ENCODE measurements at regions not wholly inside any gene's neighbourhood (a gene's known extent, or its start where the extent isn't known, plus 50 kb on each side); places are given as distances from the start of the nearest gene placed in this dataset.

DNA sequence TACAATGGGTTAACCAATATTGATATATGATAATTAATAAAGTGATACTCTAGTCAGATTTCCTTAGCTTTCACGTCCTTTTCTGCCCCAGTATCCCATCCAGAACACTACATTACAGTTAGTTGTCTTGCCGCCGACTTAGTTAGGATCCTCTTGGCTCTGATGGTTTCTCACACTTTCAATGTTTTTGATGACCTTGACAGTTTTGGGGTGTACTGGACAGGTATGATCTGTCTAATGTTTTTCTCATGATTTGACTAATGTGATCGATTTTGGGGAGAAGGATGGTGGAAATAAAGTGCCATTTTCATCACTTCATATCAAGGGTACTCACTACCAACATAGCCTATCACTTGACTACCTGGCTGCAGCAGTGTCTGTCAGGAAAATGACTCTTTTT, 245.0 kb upstream of the TMC3 start:
- 70 to 72% methylated on average over 4 of the region's 4 CpGs for WGBS, 2 donors
- TF ChIP-seq POLR2A (IDR thresholded peaks at IDR 0.05) = no peak
- TF ChIP-seq, protein P1, sequence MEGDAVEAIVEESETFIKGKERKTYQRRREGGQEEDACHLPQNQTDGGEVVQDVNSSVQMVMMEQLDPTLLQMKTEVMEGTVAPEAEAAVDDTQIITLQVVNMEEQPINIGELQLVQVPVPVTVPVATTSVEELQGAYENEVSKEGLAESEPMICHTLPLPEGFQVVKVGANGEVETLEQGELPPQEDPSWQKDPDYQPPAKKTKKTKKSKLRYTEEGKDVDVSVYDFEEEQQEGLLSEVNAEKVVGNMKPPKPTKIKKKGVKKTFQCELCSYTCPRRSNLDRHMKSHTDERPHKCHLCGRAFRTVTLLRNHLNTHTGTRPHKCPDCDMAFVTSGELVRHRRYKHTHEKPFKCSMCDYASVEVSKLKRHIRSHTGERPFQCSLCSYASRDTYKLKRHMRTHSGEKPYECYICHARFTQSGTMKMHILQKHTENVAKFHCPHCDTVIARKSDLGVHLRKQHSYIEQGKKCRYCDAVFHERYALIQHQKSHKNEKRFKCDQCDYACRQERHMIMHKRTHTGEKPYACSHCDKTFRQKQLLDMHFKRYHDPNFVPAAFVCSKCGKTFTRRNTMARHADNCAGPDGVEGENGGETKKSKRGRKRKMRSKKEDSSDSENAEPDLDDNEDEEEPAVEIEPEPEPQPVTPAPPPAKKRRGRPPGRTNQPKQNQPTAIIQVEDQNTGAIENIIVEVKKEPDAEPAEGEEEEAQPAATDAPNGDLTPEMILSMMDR (IDR thresholded peaks at IDR 0.05) = no peak
- H3K27me3 ChIP-seq = no peaks in the 10 kb centered on the region
- DNase-seq = no peak
- intact Hi-C loops (cut with DNase I) = no loop called here
- no peaks in the 10 kb centered on the region for H3K9me3 ChIP-seq
- no peak overlapping the region for H3K4me3 ChIP-seq
- no peak overlapping the region for H3K27ac ChIP-seq
- H3K36me3 ChIP-seq = no peaks in the 10 kb centered on the region
- no peaks in the 10 kb centered on the region for H3K4me1 ChIP-seq

DNA sequence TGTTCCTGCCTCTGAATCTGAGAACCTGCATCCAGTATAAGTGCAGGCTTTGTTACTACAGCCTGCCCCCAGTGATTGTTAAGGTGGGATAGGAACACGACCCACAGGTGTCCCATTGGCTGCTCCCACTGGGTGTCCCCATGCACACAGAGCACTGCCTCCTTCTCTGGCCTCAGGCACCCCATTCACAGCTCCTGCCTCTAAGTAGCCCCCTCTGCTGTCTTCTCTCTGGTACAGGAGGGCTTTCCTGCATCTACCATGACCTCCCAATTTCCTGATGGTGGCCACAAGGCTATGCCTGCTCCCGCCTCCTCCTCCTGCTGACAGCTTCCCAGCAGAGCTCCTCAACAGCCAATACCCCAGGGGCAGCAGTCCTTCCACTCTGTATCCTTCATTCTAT, 238.6 kb upstream of the TMC3 start:
- DNase-seq = no peak
- H3K36me3 ChIP-seq = no peaks in the 10 kb centered on the region
- intact Hi-C loops (cut with DNase I) = no loop called here
- no peaks in the 10 kb centered on the region for H3K27me3 ChIP-seq
- WGBS, 2 donors = 70 to 90% methylated on average over 2 of the region's 2 CpGs
- TF ChIP-seq, protein P1 (IDR thresholded peaks at IDR 0.05) = no peak
- no peak for TF ChIP-seq POLR2A (IDR thresholded peaks at IDR 0.05)
- no peaks in the 10 kb centered on the region for H3K4me1 ChIP-seq
- no peaks in the 10 kb centered on the region for H3K9me3 ChIP-seq
- no peak overlapping the region for H3K4me3 ChIP-seq
- no peak overlapping the region for H3K27ac ChIP-seq

DNA sequence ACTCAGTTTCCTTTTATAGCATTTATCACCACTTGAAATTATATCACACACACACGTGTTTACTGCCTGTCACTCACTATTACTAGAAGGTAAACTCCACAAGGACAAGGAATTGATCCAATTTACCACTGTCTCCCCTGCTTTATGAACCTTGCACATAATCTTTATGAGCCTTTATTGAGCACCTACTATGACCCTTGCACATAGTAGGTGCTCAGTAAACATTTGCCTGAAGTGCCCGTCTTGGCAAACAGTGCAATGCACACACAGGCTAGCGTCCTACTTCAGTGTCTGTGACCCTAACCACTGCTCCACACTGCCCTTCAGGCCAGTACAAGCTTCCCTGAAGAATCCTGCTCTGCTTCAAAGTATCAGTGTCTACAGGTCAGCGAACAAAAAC, 237.7 kb upstream of the TMC3 start:
- Histone ChIP-seq H3K4me3 (no peak overlapping the region), H3K36me3 (no peaks in the 10 kb centered on the region), H3K27ac (no peak overlapping the region), H3K9me3 (no peaks in the 10 kb centered on the region), H3K4me1 (no peaks in the 10 kb centered on the region), H3K27me3 (no peaks in the 10 kb centered on the region)
- whole genome bisulfite sequencing, 2 donors = 68 to 69% methylated on average over 4 of the region's 4 CpGs
- TF ChIP-seq, protein P1 (IDR thresholded peaks at IDR 0.05) = no peak
- no peak for TF ChIP-seq POLR2A (IDR thresholded peaks at IDR 0.05)
- intact Hi-C loops (cut with DNase I) = no loop called here
- no peak for DNase-seq

DNA sequence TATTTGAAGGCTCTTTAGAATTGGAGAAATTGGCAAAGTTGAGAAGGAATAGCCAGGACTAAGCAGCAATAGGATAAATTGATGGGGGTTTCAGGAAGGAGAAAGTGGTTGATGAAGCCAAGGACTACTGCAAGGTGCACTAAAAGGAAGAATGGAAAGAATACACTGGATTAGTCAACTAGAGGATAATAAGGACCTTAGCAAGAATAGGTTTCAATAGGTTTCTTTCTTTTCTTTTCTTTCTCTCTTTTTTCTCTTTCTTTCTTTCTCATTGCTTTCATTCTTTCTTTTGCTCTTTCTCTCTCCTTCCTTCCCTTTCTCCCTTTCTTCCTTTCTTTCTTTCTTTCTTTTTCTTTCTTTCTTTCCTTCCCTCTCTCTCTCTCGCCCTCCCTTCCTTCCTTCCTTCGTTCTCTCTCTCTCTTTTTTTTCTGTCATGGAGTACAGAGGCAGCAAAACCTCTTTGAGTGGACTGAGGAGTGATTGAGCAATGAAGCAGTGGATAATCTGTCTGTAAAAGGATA, 234.4 kb upstream of the TMC3 start:
- 37 to 73% methylated on average over 2 of the region's 2 CpGs for WGBS, 2 donors
- DNase-seq = no peak
- intact Hi-C loops (cut with DNase I) = no loop called here
- no peak for TF ChIP-seq POLR2A (IDR thresholded peaks at IDR 0.05)
- TF ChIP-seq, protein P1 (IDR thresholded peaks at IDR 0.05) = no peak
- no peak overlapping the region for H3K4me3 ChIP-seq
- H3K36me3 ChIP-seq = no peaks in the 10 kb centered on the region
- H3K9me3 ChIP-seq = no peaks in the 10 kb centered on the region
- no peak overlapping the region for H3K27ac ChIP-seq
- H3K27me3 ChIP-seq = no peaks in the 10 kb centered on the region
- no peaks in the 10 kb centered on the region for H3K4me1 ChIP-seq

DNA sequence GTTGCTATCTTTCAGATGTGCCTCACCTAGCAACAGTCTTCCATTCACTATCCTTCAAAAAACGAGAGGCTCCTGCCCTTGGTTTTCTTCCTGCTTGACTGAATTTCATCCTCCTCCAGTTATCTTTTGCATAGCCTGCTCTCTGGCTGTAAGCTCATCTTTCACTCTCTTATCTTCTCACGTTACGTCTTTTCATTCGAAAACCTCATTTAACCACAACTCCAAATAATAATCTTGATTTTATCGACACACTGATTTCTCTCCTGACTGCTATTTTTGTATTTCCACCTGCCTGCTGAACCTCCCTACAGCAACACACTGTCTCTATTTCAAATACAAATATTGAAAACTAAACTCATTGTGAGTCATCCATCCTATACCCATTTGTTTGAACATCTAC, 230.7 kb upstream of the TMC3 start:
- H3K27me3 ChIP-seq = no peaks in the 10 kb centered on the region
- H3K27ac ChIP-seq = no peak overlapping the region
- WGBS, 2 donors = 70 to 75% methylated on average over 5 of the region's 5 CpGs
- H3K36me3 ChIP-seq = no peaks in the 10 kb centered on the region
- H3K9me3 ChIP-seq = peaks cover 0 to 14% (median 12%) of the 10 kb centered on the region in 3 donors
- intact Hi-C loops (cut with DNase I) = no loop called here
- no peak for DNase-seq
- no peak overlapping the region for H3K4me3 ChIP-seq
- no peak for TF ChIP-seq POLR2A (IDR thresholded peaks at IDR 0.05)
- TF ChIP-seq, protein P1 (IDR thresholded peaks at IDR 0.05) = no peak
- no peaks in the 10 kb centered on the region for H3K4me1 ChIP-seq

All from esophagus squamous epithelium (tissue), 5 donors.